K562 (cell line): ENCODE measurements at regions not wholly inside any gene's neighbourhood (a gene's known extent, or its start where the extent isn't known, plus 50 kb on each side); places are given as distances from the start of the nearest gene placed in this dataset.

Experiments used
- ATAC-seq: fragments of 200-7000 bp; cut with Tn5 transposase; 3 replicates; pipeline ENCODE4 v1.9.1; 2020; ENCODE audit warnings: moderate library complexity
- BruUV-seq: library from RNA; stranded (reverse); fragments of 400-500 nt; replicated peaks from 2 replicates; lab custom pipeline; 2021; lab: Mats Ljungman, UMichigan
- CTCF ChIA-PET: fragments of 300-600 bp; formaldehyde crosslinking; extraction: SDS; loops from one replicate; lab custom pipeline; 2021; ENCODE audit warnings: low intra/inter-chr PET ratio; lab: Yijun Ruan, JAX
- POLR2A ChIA-PET: fragments of 300-600, 350-650 bp; sonication (Branson Sonifier 250); formaldehyde crosslinking; extraction: SDS; loops from one replicate; lab custom pipeline; 2021; ENCODE audit warnings: antibody characterized with exemption, inconsistent platforms; lab: Yijun Ruan, JAX
- DNase-seq, 4 experiments: peaks; one replicate each; pipeline versions ENCODE4 v3.0.0 to v3.0.0-alpha.2; 2011 to 2018; ENCODE audit warnings: low spot score in 3 of 4, mixed read lengths in 3 of 4; ENCODE audit errors: extremely low read depth in 1 of 4
- FAIRE-seq: peaks from 2 replicates; lab custom pipeline; 2011; peaks lifted over from hg19 to GRCh38; lab: Jason Lieb, UNC
- H2AFZ ChIP-seq: 2 replicates; pipeline ENCODE4 v1.6.0; 2011; ENCODE audit warnings: low read depth, low read length, control low read depth, inconsistent platforms
- H3K27ac ChIP-seq: fragments of 200-600 bp; 3 replicates; pipeline ENCODE4 v1.8.0; 2011; ENCODE audit warnings: low read depth, mild to moderate bottlenecking, control low read depth, inconsistent platforms, low read length, moderate library complexity, mixed read lengths; ENCODE audit errors: extremely low read depth
- H3K27me3 ChIP-seq, 2 experiments: fragments of 300-600 bp in 1 of 2; 2 replicates in 1 of 2; 3 replicates in 1 of 2; pipeline versions ENCODE4 v1.6.0 to v1.8.0; 2011; ENCODE audit warnings: inconsistent platforms in 2 of 2, low read length in 2 of 2, mild to moderate bottlenecking in 1 of 2, mixed read lengths in 1 of 2, moderate library complexity in 1 of 2; ENCODE audit not compliant: control insufficient read depth in 2 of 2, insufficient read depth in 2 of 2
- H3K36me3 ChIP-seq: fragments of 300-600 bp; 3 replicates; pipeline ENCODE4 v1.8.0; 2011; ENCODE audit warnings: mild to moderate bottlenecking, low read length, inconsistent platforms; ENCODE audit not compliant: control insufficient read depth, insufficient read depth
- H3K4me1 ChIP-seq, 2 experiments: fragments of 200-600 bp in 1 of 2; replicated peaks in 1 of 2; 2 replicates in 1 of 2; 3 replicates in 1 of 2; pipeline versions ENCODE4 v1.5.1 to v1.8.0; 2011; ENCODE audit warnings: inconsistent platforms in 2 of 2, low read length in 2 of 2, mild to moderate bottlenecking in 1 of 2, mixed read lengths in 1 of 2, moderate library complexity in 1 of 2; ENCODE audit not compliant: control insufficient read depth in 2 of 2, insufficient read depth in 2 of 2
- H3K4me2 ChIP-seq: 2 replicates; pipeline ENCODE4 v1.6.1; 2011; ENCODE audit warnings: low read length, control low read depth, inconsistent platforms, mixed read lengths; ENCODE audit not compliant: insufficient read depth
- H3K4me3 ChIP-seq: fragments of 200-600 bp; sonication (generic), shearing (Covaris generic); 2 replicates; pipeline ENCODE4 v1.5.1; 2016; ENCODE audit warnings: control low read depth, inconsistent platforms
- H3K79me2 ChIP-seq: fragments of 200-600 bp; 3 replicates; pipeline ENCODE4 v1.8.0; 2011; ENCODE audit warnings: low read length, inconsistent platforms; ENCODE audit not compliant: control insufficient read depth, insufficient read depth
- H3K9ac ChIP-seq, 2 experiments: 2 replicates each; pipeline versions ENCODE4 v1.6.0 to v1.6.1; 2011; ENCODE audit warnings: low read depth in 2 of 2, low read length in 2 of 2, control low read depth in 1 of 2, inconsistent platforms in 1 of 2, mild to moderate bottlenecking in 1 of 2, mixed read lengths in 1 of 2; ENCODE audit not compliant: insufficient read depth in 1 of 2
- H3K9me1 ChIP-seq: one replicate; pipeline ENCODE4 v1.6.0; 2011; ENCODE audit warnings: inconsistent platforms, mild to moderate bottlenecking, low read length, moderate library complexity; ENCODE audit not compliant: control insufficient read depth, insufficient read depth
- H3K9me3 ChIP-seq: replicated peaks from 2 replicates; pipeline ENCODE4 v1.5.1; 2011; ENCODE audit warnings: low read depth, low read length, inconsistent platforms; ENCODE audit not compliant: control insufficient read depth, insufficient read depth
- H4K20me1 ChIP-seq: replicated peaks from 2 replicates; pipeline ENCODE4 v1.6.1; 2011; ENCODE audit warnings: low read length, inconsistent platforms, mixed read lengths; ENCODE audit not compliant: control insufficient read depth, insufficient read depth
- CREB5 ChIP-seq: fragments of 250-450 bp; sonication (Bioruptor Pico); IDR thresholded peaks from 2 replicates; pipeline ENCODE4 v1.5.0; 2020; ENCODE audit warnings: mild to moderate bottlenecking
- KLF10 ChIP-seq: fragments of 250-450 bp; sonication (Bioruptor Pico); IDR thresholded peaks from 2 replicates; pipeline ENCODE4 v1.6.1; 2021; ENCODE audit warnings: matching md5 sums
- KLF16 ChIP-seq: IDR thresholded peaks from 2 replicates; pipeline ENCODE4 v1.6.1; 2016; ENCODE audit warnings: antibody characterized with exemption
- MGA ChIP-seq: fragments of 450-650 bp; IDR thresholded peaks from 2 replicates; pipeline ENCODE4 v1.6.1; 2016; ENCODE audit warnings: mild to moderate bottlenecking, moderate library complexity
- NR4A1 ChIP-seq, 2 experiments: fragments of 250-450 bp in 1 of 2; fragments of 450-650 bp in 1 of 2; sonication (Bioruptor Pico) in 1 of 2; IDR thresholded peaks; 2 replicates each; pipeline versions ENCODE4 v1.4.0 to v1.6.1; 2016 to 2020; ENCODE audit warnings: mild to moderate bottlenecking in 2 of 2, missing compliant biosample characterization in 1 of 2, missing genetic modification characterization in 1 of 2, moderate library complexity in 1 of 2
- SIN3B ChIP-seq: fragments of 450-650 bp; IDR thresholded peaks from 2 replicates; pipeline ENCODE4 v1.6.1; 2017; ENCODE audit warnings: low read depth, mild to moderate bottlenecking, moderate library complexity
- WHSC1 ChIP-seq: IDR thresholded peaks from one replicate; pipeline ENCODE4 v1.6.1; 2012; ENCODE audit warnings: low read length, control low read depth, inconsistent platforms
- ZNF280A ChIP-seq: fragments of 450-650 bp; IDR thresholded peaks from 2 replicates; pipeline ENCODE4 v1.6.1; 2018; ENCODE audit warnings: mild to moderate bottlenecking, low read depth; ENCODE audit not compliant: partially characterized antibody
- WGBS: fragments of 100-300 bp; shearing (Covaris generic); methylation state at CpG from one replicate; pipeline ENCODE4 v1.1.6; 2016; ENCODE audit warnings: low coverage, mixed read lengths; ENCODE audit not compliant: insufficient coverage; ENCODE audit errors: missing lambda C conversion rate; 5-methylcytosine and 5-hydroxymethylcytosine counted together
- in situ Hi-C: fragments of 300-500 bp; cut with MboI; formaldehyde crosslinking; loops from 4 replicates; pipeline ENCODE4 v1.15.0; 2018; ENCODE audit warnings: inconsistent platforms, mixed read lengths
- intact Hi-C: fragments of 100-400 bp; cut with micrococcal nuclease; formaldehyde crosslinking; loops from 2 replicates; pipeline ENCODE4 v1.14.2; 2022

GRCh38 chr6:105818505-105818904, 267.6 kb upstream of the PRDM1 start:
- ChIA-PET POLR2A (interaction anchor here (1.0 kb wide), 1 partner anchor 14 kb away, joined by 3 read pairs; no protein-coding TSS in a partner anchor), CTCF (no interaction called here)
- FAIRE-seq (no peak), DNase-seq (no peak), ATAC-seq (no peak)
- no peak overlapping the region for H3K4me3 ChIP-seq
- intact Hi-C loops (loop anchor here (10.0 kb wide), 1 partner anchor 496 kb away; no protein-coding TSS in a partner anchor), in situ Hi-C loops (no loop called here)
- BruUV-seq, result no TSS peak
- H3K4me1 ChIP-seq, result peaks cover 7 to 32% of the 10 kb centered on the region in 2 experiments; a peak in 3 of 5 replicates
- H3K79me2 ChIP-seq, result no peaks in the 10 kb centered on the region
- 51% methylated on average over 2 of the region's 2 CpGs for WGBS
- no peaks in the 10 kb centered on the region; the same call in 1 of the 2 replicates for H3K9me3 ChIP-seq
- H2AFZ ChIP-seq, result no peak overlapping the region
- no peaks in the 10 kb centered on the region for H3K36me3 ChIP-seq
- no peak overlapping the region for H3K27ac ChIP-seq
- no peaks in the 10 kb centered on the region for H4K20me1 ChIP-seq
- no peaks in the 10 kb centered on the region for H3K27me3 ChIP-seq
- no peaks in the 10 kb centered on the region for H3K9me1 ChIP-seq
- H3K9ac ChIP-seq, result no peak overlapping the region
- no peak overlapping the region for H3K4me2 ChIP-seq
- TF ChIP-seq SIN3B (no peak), ZNF280A (no peak), CREB5 (CRISPR knock-in tag) (no peak), NR4A1 (CRISPR knock-in tag; IDR thresholded peaks at IDR 0.05) (no peak), NR4A1 (tag; IDR thresholded peaks at IDR 0.05) (no peak), KLF10 (CRISPR knock-in tag) (no peak), KLF16 (no peak), WHSC1 (no peak), MGA (no peak)
